Ecto neural progenitor cell (in vitro differentiated cells): ENCODE measurements at regions not wholly inside any gene's neighbourhood (a gene's known extent, or its start where the extent isn't known, plus 50 kb on each side); places are given as distances from the start of the nearest gene placed in this dataset.

Experiments used
- DNase-seq: peaks from one replicate; pipeline ENCODE4 v3.0.0-alpha.2; 2018; ENCODE audit warnings: low spot score

DNA sequence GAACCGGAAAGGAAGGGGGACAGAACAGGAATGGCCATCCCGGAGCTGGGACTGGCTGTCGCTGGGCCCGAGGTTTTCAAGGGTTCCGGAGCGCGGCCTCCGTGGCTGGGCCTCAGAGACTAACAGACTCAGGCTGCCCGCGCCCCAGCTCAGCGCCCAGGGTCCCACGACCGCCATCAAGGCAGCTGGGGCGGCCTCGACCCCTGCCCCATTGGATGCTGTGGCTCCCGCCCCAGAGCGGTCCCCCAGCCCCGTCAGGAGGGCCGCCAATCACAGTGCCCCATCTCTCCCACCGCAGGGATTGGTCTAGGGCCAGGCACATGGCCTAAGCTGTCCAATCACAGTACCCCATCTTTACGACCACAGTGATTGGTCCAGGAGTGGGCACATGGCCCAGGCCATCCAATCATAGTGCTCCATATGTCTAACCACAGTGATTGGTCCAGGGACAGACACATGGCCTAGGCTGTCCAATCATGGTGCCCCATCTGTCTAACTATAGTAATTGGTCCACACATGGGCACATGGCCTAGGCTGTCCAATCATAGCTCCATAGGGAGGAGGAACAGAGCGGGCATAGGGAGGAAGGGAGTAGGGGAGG lies 105.3 kb upstream of the NKX1-1 start:
- DNase-seq, result no peak

DNA sequence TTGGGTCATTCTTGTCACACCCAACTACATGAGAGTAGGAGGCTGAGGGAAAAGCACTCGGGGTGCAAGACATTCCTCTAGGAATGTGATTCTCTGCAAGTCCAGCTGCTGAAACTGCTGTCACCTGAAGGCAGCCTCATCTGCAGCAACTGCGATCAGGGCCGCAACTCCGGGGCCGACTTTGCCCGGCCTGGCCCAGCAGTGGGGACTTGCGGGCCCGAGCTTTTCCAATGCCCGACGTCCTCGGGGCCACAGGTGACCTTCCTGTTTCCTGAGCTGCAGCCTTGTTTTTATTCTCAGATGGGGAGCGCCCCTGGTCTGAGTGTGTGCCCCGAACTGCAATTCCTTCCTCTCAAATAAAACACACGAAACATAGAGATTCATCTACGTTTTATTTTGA lies 104.7 kb upstream of the NKX1-1 start:
- no peak for DNase-seq

DNA sequence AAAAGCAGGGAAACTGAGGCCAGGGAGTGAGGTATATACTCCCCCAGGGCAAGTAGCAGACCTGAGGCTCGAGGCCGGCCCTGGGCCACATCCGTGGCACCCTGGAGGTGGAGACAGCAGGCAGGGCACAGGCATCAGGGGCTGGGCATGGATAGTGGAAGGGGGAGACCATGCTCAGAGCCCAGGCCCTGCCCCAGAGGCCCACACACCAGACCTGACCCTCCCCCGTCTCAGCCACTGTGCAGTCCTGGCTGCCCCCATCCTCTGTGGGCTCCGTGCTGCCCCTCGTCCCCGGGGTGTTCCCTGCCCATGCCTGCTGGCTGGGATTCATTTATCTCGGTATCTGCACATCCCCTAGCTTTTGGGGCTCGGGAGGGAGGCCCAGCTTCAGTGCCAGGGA lies 103.1 kb upstream of the NKX1-1 start:
- no peak for DNase-seq

DNA sequence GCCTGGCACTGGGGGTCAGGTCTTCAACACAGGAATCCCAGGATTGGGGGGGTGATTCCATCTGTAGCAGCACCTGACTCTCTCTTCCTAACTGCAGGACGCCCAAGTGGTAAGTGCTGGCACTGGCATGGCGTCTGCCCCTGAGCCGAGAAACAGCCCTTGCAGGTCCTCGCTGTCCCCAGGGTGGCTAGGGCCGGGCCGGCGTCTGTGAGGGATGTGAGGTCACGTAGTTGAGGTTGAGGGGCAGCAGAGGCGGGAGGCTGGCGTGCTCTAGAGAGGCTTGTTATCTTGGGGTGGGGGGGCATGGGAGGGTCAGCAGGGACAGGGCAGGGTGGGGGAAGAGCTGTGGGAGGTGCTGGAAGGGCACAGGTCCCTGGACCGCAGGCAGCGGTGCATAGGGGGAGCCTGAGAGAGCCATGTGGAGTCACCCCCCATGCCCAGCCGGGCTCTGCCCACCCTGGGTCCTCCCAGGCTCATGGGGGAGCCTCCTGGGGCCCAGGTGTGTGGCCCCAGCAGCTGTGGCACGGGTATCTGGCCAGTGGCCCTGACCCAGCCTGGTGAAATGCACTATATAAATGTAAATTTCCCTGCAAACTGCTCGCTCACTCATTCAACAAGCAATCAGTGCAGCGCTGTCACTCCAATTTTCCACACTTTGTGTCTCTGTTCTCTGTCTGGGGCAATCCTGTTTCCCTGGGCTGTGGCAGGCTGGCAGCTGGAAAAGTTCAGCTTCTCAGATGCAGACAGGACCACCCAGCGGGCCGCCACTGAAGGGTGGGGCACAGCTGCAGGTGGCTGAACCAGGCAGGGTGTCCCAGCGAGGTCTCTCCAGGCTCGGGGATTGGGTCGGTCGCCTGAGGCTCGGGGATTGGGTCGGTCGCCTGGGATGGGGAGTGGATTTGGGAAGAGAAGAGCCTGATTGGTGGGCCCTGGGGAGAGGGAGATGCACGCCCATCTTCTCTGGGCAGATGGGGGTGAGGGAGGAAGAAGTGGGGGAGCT lies 102.2 kb upstream of the NKX1-1 start:
- peak; percentile 68 for DNase-seq

DNA sequence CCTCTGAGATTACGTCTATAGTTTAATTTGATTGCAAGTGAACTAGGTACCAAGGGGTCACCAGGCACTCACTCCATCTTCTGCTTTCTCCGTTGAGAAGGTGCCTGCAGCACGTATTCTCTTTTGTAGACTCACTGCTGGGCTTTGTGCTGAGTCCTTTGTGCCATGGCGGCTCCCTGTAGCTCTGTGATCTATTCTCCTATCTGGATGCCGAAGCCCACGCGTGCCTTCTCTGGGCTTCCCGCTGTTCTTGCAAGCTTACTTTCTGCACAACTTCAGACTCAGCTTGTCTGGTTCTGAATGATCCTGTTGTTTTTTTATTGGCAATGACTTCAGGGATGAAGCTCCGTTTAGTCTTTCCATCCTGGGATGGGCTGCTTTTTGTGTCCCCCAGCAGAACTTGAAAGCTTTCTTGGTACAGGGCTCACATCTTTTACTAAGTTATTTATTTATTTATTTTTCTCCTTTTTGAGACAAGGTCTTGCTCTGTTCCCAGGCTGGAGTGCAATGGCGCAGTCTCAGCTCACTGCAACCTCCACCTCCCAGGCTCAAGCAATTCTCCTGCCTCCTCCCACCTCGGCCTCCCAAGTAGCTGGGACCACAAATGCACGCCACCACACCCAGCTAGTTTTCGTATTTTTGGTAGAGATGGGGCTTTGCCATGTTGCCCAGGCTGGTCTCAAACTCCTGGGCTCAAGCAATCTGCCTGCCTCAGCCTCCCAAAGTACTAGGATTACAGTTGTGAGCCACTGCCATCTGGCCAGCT lies 100.9 kb upstream of the NKX1-1 start:
- peak; percentile 36 for DNase-seq

DNA sequence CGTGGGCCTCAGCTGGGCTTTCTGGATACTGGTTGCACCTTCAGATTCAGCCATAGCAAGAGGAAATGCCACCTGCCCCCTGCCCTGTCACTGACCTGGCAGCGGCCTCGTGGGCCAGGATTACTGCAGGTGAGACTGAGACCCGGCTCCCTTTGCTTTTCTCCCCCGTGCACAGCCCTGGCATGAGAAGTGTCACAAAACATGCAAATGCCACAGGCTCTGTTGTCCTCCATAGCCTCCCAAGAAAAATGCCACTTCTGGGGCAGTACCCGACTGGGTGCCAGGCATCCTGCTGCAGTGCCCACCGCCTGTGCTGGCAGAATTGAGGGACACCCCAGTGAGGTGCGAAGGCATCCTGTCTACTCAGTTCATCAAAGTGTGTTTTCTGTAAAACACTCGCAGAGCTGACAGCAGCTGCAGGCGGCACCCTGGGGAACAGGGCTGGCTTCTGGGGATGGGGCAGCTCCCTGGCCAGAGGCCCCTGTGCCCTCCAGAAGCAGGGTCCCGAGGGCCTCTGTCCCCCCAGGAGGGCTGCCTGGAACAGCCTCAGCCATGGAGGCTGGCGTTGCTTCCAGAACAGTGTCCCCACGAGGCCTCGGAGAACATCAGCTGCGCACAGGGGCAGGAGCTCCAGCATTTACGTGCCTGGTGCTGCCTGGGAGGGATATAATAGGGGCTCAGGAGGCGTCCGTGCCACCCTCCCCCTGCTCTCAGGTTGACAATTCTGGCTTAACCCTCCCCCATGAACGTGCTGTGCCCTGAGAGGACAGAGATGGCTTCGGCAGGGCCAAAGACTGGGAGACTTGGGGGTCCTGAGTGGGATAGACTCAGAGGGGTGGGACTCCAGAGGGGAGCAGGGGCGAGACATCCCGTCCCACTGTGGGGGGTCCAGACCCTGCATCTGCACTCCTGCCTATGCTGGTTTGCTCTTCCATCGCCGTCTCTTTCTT lies 99.5 kb upstream of the NKX1-1 start:
- DNase-seq, result peak; percentile 42

DNA sequence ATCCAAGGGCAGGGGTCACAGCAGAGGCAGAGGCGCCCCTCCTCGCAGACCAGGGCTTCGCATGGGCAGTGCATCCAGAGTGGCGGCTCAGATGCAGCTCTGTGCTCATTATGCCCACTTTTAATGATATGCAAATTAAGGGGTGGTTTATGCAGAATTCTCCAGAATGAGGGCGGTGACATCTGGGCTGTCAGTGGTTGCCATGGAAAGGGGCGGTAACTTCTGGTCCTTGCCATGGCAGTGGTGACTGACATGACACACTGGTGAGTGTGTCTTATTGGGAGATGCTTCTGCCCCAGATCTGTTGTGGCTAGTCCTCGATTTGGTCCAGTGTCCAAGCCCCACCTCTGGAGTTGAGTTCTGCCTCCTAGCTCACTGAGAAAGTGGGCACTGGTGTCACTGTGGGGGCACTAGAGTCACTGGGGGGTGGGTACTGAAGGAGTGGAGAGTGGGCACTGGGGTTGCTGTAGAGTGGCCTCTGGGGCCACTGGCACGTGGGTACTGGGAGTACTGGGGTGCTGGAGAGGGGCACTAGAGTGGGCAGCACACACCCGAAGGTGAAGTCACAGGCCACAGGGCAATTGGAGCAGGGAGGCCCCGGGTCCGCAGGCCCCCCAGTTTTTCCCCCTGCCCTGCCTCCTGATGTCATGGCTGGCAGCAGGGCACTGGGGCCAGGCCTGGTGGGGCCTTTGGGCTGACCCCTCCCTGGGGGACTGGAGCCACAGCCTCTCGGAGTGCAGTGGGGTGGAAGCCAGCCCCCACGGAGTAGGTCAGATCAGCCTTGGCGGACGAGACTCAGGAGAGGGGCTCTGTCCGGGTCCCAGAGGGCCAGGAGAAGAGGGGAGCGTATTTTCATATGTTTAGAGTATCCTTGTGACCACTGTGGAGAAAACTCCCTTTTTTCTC lies 98.6 kb upstream of the NKX1-1 start:
- DNase-seq, result peak; percentile 42

DNA sequence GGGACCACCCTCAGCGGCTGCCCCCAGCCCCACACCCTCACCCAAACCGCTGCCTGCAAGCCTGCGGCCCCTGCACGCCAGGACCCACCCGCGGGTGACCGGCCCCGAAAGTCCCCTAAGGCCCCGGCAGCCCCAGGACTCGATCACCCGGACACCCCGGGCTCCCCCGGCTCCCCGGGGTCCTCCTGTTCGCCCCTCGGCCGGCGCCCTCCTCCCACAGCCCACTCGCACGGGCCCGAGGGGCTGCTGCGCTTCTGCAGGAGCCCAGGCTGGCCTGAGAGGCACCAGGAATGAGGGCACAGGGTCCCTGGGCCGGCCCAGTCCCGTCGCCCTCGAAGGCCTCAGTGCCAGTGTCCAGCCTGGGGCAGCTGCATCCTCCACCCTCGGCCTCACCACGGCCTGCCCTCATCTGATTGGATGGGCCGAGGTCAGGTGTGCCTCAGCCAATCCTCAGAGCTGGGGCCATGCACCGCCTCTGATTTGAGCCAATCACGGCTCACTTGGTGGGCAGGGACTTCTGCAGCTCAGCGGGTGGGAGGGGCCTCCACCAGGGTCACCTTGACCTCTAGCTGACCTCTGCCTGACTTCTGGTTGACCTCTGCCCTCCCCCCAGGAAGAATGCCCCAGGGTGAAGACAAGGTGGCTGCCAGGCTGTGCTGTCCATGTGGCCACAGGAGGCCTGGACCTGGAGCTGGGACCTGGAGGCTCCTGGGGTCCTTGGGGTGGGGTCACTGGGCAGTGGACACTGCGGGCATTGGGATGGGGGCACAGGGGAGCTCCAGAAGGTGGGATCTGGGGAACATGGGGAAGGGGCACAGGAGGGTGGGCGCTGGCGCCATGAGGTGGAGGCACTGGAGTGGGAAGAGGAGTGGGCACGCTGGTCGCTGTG lies 97.6 kb upstream of the NKX1-1 start:
- DNase-seq, result peak; percentile 41

DNA sequence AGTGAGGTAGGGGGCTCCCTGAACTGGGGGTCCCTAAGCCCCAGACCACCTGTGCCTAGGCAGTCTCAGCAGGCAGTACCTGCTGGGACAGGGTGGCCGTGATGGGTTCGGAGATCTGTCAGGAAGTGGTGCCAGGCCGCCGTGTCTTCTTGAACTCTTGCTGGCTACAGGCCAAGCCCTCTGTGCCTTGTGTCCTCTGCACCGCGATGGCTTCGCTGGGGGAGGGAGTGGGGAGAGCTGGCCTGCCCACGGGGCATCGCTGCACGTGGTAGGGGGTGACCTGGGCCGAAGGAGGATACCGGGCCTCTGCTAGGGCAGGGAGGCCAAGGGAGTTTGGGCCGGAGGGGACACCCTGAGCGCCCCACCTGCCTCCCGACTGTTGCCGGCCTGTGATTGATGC lies 96.7 kb upstream of the NKX1-1 start:
- DNase-seq, result peak; percentile 45

DNA sequence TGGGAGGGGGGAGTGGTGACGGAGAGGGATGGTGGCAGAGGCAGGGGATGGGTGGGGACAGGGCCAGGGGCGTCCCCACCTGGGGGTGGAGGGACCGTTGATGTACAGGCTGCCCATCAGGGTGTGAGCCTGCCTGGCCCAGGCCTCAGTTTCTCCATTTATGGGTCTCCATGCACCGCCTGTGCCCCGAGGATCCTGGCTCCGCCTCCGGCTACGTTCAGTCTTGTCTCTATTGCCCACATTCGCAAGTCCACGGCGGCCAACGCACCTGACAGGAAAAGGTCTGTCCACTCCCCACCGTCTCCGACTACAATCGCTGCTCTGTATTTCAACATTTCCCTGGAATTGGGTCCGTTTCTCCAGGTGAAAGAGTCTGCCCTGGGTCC lies 96.3 kb upstream of the NKX1-1 start:
- DNase-seq, result peak; percentile 41

DNA sequence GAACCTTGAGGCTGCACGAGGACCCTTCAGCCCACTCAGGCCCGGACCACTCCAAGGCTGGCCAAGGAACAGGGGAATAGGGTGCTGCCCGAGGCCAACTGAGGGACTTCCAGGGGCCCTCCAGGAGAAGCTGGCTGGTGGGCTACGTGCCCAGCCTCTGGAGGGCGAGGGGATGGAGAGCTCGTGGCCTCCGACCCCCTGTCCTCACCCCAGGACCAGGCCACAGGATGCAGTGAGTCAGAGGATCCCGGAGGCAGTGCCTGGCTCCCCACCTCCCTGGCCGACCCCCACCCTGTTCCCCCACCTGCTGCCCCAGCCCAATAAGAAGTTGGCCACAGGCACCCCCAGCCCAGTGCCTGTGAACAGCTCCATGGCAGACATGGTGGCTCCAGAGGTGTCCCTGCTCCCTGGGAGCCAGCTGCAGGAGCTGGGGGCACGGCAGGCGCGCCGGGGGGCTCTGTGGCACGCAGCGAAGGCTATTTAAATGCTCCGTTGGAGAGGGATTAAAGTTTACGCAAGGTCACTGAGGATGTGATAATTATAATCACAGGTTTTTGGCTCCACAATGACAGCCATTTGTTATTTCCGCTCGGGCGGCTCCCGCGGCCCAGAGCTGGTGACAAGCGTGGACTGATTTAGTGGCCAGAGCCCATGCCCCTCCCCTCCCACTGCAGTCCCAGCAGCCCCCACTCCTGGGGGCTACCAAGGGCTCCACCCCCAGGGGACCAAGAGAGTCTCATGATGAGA lies 95.7 kb upstream of the NKX1-1 start:
- DNase-seq, result peak; percentile 32

DNA sequence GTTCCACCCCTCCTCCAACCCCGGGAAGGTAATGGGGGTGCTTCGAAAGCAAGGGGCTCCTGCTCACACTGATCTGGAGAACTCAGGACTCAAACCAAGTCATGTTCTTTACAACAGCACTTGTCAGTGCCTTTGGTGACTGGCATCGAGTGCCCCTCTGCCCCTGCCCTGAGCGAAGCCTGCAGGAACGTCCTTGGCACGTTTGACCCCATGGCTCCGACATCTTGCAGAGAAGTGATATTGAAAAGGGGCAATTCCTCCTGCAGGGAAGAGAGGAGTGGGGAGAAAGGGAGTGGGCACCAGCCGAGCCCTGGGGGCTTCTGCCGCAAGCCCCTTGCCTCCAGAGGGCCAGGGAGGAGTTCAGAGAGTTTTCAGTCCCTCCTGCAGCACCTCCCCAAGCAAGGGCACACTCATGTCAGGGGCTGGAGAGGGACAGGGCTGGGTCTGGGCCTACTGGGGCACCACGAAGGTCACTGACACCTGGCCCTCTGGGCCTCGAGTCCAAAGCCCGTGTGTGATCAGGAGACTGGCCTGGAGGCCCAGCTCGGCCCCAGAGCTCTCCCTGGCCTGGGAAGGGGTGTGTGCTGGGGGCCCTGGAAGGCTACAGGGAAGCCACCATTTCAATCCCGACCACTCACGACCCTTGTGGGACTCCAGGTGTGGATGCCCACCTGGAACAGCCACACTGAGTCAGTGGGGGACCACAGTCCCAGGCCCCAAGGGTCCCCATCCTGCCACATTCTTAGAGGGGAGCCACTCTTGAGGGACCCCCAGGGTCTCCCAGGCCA lies 94.9 kb upstream of the NKX1-1 start:
- no peak for DNase-seq

DNA sequence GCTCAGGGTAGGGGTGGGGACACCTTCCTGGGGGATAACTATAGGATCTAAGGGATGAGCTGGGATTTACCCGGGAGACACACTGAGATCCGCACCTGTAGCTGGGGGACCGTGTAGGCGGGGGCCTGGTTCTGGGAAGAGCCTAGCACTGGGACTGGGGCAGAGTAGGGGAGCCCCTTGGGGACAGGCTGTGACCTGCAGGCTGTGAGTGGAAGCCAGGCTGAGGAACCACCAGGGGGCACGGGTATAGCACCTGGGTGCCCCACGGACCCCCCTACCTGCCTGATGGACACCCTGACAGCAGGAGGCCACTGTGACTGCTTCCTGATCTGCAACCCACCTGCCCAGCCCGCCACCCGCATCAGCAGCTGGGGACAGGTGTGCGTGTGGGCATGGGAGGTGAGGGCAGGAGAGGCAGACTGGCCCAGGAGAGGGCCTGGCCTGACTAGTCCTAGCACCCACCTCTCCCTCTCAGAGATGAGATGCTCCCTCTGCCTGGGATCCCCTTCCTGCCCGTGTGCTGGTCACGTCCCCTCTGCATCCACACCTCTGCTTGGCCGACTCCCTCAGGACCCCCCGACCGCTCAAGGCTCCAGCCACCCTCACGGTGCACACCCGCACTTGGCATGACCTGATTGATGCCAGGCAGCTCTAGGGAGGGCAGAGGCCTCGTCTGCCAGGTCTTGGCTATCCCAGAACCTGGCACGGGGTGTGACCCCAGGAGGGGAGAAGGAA lies 94.2 kb upstream of the NKX1-1 start:
- DNase-seq, result no peak

DNA sequence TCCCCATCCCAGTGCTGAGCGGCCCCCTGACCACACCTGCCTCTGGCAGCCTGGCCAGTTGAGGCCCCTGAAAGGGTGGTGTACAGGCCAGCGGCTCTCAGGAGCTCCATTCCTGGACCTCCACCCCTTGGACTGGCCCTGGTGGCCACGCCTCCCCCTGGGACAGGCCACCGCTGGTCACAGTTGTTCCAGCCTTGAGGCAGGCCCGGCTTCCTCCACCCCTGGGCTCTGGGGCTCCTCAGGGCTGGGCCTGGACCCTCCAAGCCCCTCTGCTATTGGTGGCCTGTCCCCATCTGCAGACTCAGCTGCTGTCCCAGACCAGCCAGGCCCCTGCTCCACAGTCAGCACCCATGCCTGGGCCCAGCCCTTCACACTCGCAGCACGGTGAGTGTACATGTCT lies 93.2 kb upstream of the NKX1-1 start:
- no peak for DNase-seq

DNA sequence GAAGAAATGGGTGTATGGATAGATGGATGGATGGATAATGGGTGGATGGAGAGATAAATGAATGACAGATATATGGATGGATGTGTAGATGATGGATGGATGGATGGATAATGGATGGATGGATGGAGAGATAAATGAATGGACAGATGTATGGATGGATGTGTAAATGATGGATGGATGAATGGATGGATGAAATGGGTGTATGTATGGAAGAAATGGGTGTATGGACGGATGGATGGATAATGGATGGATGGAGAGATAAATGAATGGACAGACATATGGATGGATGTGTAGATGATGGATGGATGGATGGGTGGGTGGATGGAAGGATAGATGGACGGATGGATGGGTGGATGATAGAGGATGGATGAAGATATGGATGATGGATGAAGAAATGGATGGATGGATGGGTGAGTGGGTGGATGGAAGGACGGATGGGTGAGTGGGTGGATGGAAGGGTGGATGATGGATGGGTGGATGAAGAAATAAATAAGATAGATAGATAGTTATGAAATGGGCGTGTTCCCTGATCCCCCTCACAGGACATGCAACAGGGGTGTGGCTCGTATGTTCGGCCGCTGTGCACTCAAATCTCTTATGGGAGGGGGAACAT lies 91.1 kb upstream of the NKX1-1 start:
- DNase-seq, result no peak

DNA sequence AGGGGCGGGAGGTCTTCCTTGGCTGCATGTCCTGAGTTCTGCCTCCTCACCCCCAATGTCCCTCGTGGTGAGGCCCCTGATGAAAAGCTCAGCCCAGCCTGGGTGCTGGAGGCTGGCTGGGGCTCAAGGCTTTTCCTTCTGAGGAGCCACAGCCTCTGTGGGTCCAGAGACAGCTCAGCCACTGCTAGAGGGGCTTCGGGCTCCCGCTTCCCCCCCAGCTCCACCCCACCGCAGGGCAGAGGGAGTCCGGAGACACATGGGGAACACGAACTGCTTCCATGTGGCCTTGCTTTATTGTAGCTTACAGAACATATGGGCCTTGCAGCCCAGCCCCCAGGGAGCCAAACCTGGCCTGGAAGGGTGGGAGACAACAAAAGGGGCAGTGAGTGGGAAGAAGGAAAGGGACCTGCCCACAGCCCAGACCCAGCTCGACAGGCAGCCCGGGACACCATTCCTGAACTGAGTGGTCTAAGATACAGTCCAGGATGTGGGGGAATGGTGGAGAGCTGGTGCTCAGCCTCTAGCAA lies 89.9 kb upstream of the NKX1-1 start:
- DNase-seq, result no peak
